Breast epithelium (tissue), 4 donors: ENCODE measurements at regions not wholly inside any gene's neighbourhood (a gene's known extent, or its start where the extent isn't known, plus 50 kb on each side); places are given as distances from the start of the nearest gene placed in this dataset.

ENCODE experiments used
- DNase-seq, 2 donors: peaks; one replicate each; pipeline ENCODE4 v3.0.0-alpha.2; 2019; ENCODE audit warnings: low spot score in 2 of 2
- H3K27ac ChIP-seq, 2 donors: fragments of 200-600 bp; sonication (generic) in 1 of 2; one replicate each; pipeline ENCODE4 v1.5.1; 2016 to 2019; ENCODE audit warnings: mild to moderate bottlenecking in 1 of 2
- H3K27me3 ChIP-seq, 2 donors: fragments of 200-600 bp; sonication (generic) in 1 of 2; one replicate each; pipeline versions ENCODE4 v1.5.1 to v1.6.0; 2017 to 2019; ENCODE audit warnings: control low read depth in 1 of 2, mild to moderate bottlenecking in 1 of 2
- H3K36me3 ChIP-seq: fragments of 200-600 bp; one replicate; pipeline ENCODE4 v1.5.1; 2019
- H3K4me1 ChIP-seq, 2 donors: fragments of 200-600 bp; sonication (generic); one replicate each; pipeline ENCODE4 v1.5.1; 2016 to 2019; ENCODE audit warnings: control low read depth in 1 of 2
- H3K4me3 ChIP-seq, 3 donors: fragments of 200-600 bp; sonication (generic); 1 replicate in 2 of 3; 2 replicates in 1 of 3; pipeline ENCODE4 v1.5.1; 2016 to 2019; ENCODE audit warnings: mild to moderate bottlenecking in 3 of 3, moderate library complexity in 2 of 3
- H3K9me3 ChIP-seq, 2 donors: fragments of 200-600 bp; sonication (generic) in 1 of 2; one replicate each; pipeline ENCODE4 v1.5.1; 2016 to 2019; ENCODE audit warnings: control low read depth in 1 of 2
- CTCF ChIP-seq, 3 donors: fragments of 450-650 bp; IDR thresholded peaks; one replicate each; pipeline ENCODE4 v1.5.1; 2016 to 2017; ENCODE audit warnings: antibody characterized with exemption in 3 of 3, mild to moderate bottlenecking in 3 of 3, moderate library complexity in 3 of 3
- POLR2A ChIP-seq: fragments of 450-650 bp; IDR thresholded peaks from one replicate; pipeline ENCODE4 v1.6.1; 2016; ENCODE audit warnings: antibody characterized with exemption, mild to moderate bottlenecking, moderate library complexity
- POLR2AphosphoS5 ChIP-seq, 3 donors: sonication (generic); formaldehyde crosslinking; IDR thresholded peaks; one replicate each; pipeline ENCODE4 v1.6.1; 2017; ENCODE audit warnings: antibody characterized with exemption in 3 of 3
- intact Hi-C: fragments of 100-400 bp; cut with DNase I; formaldehyde crosslinking; loops from one replicate; pipeline ENCODE4 v1.15.1; 2023; ENCODE audit warnings: low total_unique reads

- no peaks in the 10 kb centered on the region for H3K4me1 ChIP-seq
- intact Hi-C loops: no loop called here
- H3K4me3 ChIP-seq: no peak overlapping the region
- TF ChIP-seq POLR2AphosphoS5 (IDR thresholded peaks at IDR 0.05): no peak
- TF ChIP-seq POLR2A: no peak
- TF ChIP-seq CTCF (IDR thresholded peaks at IDR 0.05): no peak
- H3K36me3 ChIP-seq: no peaks in the 10 kb centered on the region
- H3K27ac ChIP-seq: no peak overlapping the region
- no peaks in the 10 kb centered on the region for H3K9me3 ChIP-seq
- no peak for DNase-seq
- no peaks in the 10 kb centered on the region for H3K27me3 ChIP-seq
Measured at GRCh38 chr19:5273782-5274181, 66.8 kb downstream of the PTPRS start.

- Histone ChIP-seq H3K27me3 (no peaks in the 10 kb centered on the region), H3K9me3 (no peaks in the 10 kb centered on the region), H3K36me3 (no peaks in the 10 kb centered on the region), H3K27ac (no peak overlapping the region), H3K4me3 (no peak overlapping the region), H3K4me1 (no peaks in the 10 kb centered on the region)
- DNase-seq: no peak
- intact Hi-C loops: no loop called here
- TF ChIP-seq POLR2AphosphoS5 (IDR thresholded peaks at IDR 0.05): no peak
- peak in 1 of 3 donors; percentile 20 for TF ChIP-seq CTCF (IDR thresholded peaks at IDR 0.05)
Measured at GRCh38 chr19:5271145-5271544, 69.5 kb downstream of the PTPRS start.

GRCh38 chr19:5269926-5270325 is 70.7 kb downstream of the PTPRS start:
- intact Hi-C loops: no loop called here
- Histone ChIP-seq H3K4me1 (no peaks in the 10 kb centered on the region), H3K9me3 (no peaks in the 10 kb centered on the region), H3K27me3 (no peaks in the 10 kb centered on the region), H3K27ac (no peak overlapping the region), H3K36me3 (no peaks in the 10 kb centered on the region), H3K4me3 (no peak overlapping the region)
- DNase-seq: no peak
- TF ChIP-seq POLR2A (no peak), CTCF (IDR thresholded peaks at IDR 0.05) (no peak), POLR2AphosphoS5 (IDR thresholded peaks at IDR 0.05) (no peak)

GRCh38 chr19:5269279-5269678 is 71.3 kb downstream of the PTPRS start:
- intact Hi-C loops: no loop called here
- H3K4me1 ChIP-seq: no peaks in the 10 kb centered on the region

GRCh38 chr19:5268801-5269200 is 71.8 kb downstream of the PTPRS start:
- H3K27me3 ChIP-seq: no peaks in the 10 kb centered on the region
- H3K36me3 ChIP-seq: no peaks in the 10 kb centered on the region
- no peak for DNase-seq
- no peak overlapping the region for H3K4me3 ChIP-seq
- H3K9me3 ChIP-seq: no peaks in the 10 kb centered on the region
- no peak overlapping the region for H3K27ac ChIP-seq
- H3K4me1 ChIP-seq: no peaks in the 10 kb centered on the region
- intact Hi-C loops: no loop called here
- TF ChIP-seq POLR2AphosphoS5 (IDR thresholded peaks at IDR 0.05): no peak
- no peak for TF ChIP-seq CTCF (IDR thresholded peaks at IDR 0.05)
- TF ChIP-seq POLR2A: no peak

More at GRCh38 chr19:5269279-5269678, 71.3 kb downstream of the PTPRS start:
- Histone ChIP-seq H3K27me3 (no peaks in the 10 kb centered on the region), H3K9me3 (no peaks in the 10 kb centered on the region), H3K4me3 (no peak overlapping the region), H3K27ac (no peak overlapping the region), H3K36me3 (no peaks in the 10 kb centered on the region)
- no peak for TF ChIP-seq POLR2AphosphoS5 (IDR thresholded peaks at IDR 0.05)
- TF ChIP-seq POLR2A: no peak
- no peak for TF ChIP-seq CTCF (IDR thresholded peaks at IDR 0.05)
- no peak for DNase-seq
